IMR-90 (cell line): ENCODE measurements at regions not wholly inside any gene's neighbourhood (a gene's known extent, or its start where the extent isn't known, plus 50 kb on each side); places are given as distances from the start of the nearest gene placed in this dataset.

Source experiments
- ATAC-seq: fragments of 200-7000 bp; cut with Tn5 transposase; 2 replicates; pipeline ENCODE4 v1.9.1; 2020; ENCODE audit warnings: low read depth, mild to moderate bottlenecking, moderate library complexity
- BruUV-seq: library from RNA; stranded (reverse); fragments of 400-500 nt; replicated peaks from 2 replicates; lab custom pipeline; 2021; lab: Mats Ljungman, UMichigan
- CTCF ChIA-PET: fragments of 300-600 bp; formaldehyde crosslinking; extraction: SDS; loops from one replicate; lab custom pipeline; 2021; ENCODE audit warnings: antibody characterized with exemption; lab: Yijun Ruan, JAX
- POLR2A ChIA-PET: fragments of 300-600 bp; sonication (Branson Sonifier 250); formaldehyde crosslinking; loops from one replicate; lab custom pipeline; 2022; ENCODE audit warnings: antibody characterized with exemption; ENCODE audit not compliant: unreplicated experiment; lab: Charles Lee
- DNase-seq: peaks from one replicate; pipeline ENCODE4 v3.0.0; 2013
- H2AFZ ChIP-seq: replicated peaks from 2 replicates; pipeline ENCODE3; 2013; ENCODE audit warnings: low read length, mild to moderate bottlenecking; ENCODE audit not compliant: poor library complexity
- H2AK5ac ChIP-seq: 2 replicates; pipeline ENCODE4 v1.6.1; 2013; ENCODE audit warnings: low read depth, low read length, inconsistent platforms
- H2AK9ac ChIP-seq: replicated peaks from 2 replicates; pipeline ENCODE3; 2013; ENCODE audit warnings: mild to moderate bottlenecking, low read depth, low read length, moderate library complexity; ENCODE audit not compliant: poor library complexity
- H2BK120ac ChIP-seq: 2 replicates; pipeline ENCODE4 v1.6.1; 2013; ENCODE audit warnings: low read depth, low read length, inconsistent platforms
- H2BK15ac ChIP-seq: 3 replicates; pipeline ENCODE4 v1.6.1; 2013; ENCODE audit warnings: low read depth, low read length, inconsistent platforms
- H2BK20ac ChIP-seq: 2 replicates; pipeline ENCODE4 v1.6.1; 2013; ENCODE audit warnings: low read depth, mild to moderate bottlenecking, inconsistent platforms, low read length, moderate library complexity
- H2BK5ac ChIP-seq: 2 replicates; pipeline ENCODE4 v1.6.1; 2013; ENCODE audit warnings: mild to moderate bottlenecking, low read depth, low read length, inconsistent platforms; ENCODE audit not compliant: poor library complexity, severe bottlenecking
- H3K14ac ChIP-seq: replicated peaks from 2 replicates; pipeline ENCODE4 v1.6.1; 2013; ENCODE audit warnings: low read depth, low read length, inconsistent platforms
- H3K18ac ChIP-seq: 2 replicates; pipeline ENCODE4 v1.6.1; 2013; ENCODE audit warnings: low read depth, low read length, control low read depth
- H3K23ac ChIP-seq: 2 replicates; pipeline ENCODE4 v1.6.1; 2013; ENCODE audit warnings: low read depth, low read length, inconsistent platforms
- H3K27ac ChIP-seq: 2 replicates; pipeline ENCODE4 v1.5.1; 2013; ENCODE audit warnings: mild to moderate bottlenecking, control low read depth, low read length; ENCODE audit not compliant: insufficient read depth
- H3K27me3 ChIP-seq: 2 replicates; pipeline ENCODE4 v1.6.1; 2013; ENCODE audit warnings: low read length; ENCODE audit not compliant: control insufficient read depth, insufficient read depth
- H3K36me3 ChIP-seq: 2 replicates; pipeline ENCODE4 v1.6.1; 2013; ENCODE audit warnings: low read length, mixed read lengths; ENCODE audit not compliant: control insufficient read depth, insufficient read depth
- H3K4ac ChIP-seq: 2 replicates; pipeline ENCODE4 v1.6.1; 2013; ENCODE audit warnings: low read depth, low read length, inconsistent platforms
- H3K4me1 ChIP-seq: 2 replicates; pipeline ENCODE4 v1.6.1; 2013; ENCODE audit warnings: low read length, mixed read lengths; ENCODE audit not compliant: control insufficient read depth, insufficient read depth
- H3K4me2 ChIP-seq: 2 replicates; pipeline ENCODE4 v1.6.1; 2013; ENCODE audit warnings: low read depth, mild to moderate bottlenecking, control low read depth, low read length, moderate library complexity
- H3K4me3 ChIP-seq: 2 replicates; pipeline ENCODE4 v1.5.1; 2013; ENCODE audit warnings: low read depth, mild to moderate bottlenecking, control low read depth, low read length, moderate library complexity; ENCODE audit not compliant: insufficient read depth
- H3K56ac ChIP-seq: 2 replicates; pipeline ENCODE4 v1.6.1; 2013; ENCODE audit warnings: low read length, inconsistent platforms; ENCODE audit not compliant: insufficient read depth; ENCODE audit errors: extremely low read depth
- H3K79me1 ChIP-seq, 2 experiments: 2 replicates each; pipeline ENCODE4 v1.6.1; 2013; ENCODE audit warnings: low read length in 2 of 2, inconsistent platforms in 1 of 2, low read depth in 1 of 2
- H3K9ac ChIP-seq: 2 replicates; pipeline ENCODE4 v1.6.1; 2013; ENCODE audit warnings: low read depth, low read length, control low read depth
- H3K9me1 ChIP-seq: 2 replicates; pipeline ENCODE4 v1.6.1; 2013; ENCODE audit warnings: low read length, inconsistent platforms; ENCODE audit not compliant: insufficient read depth
- H3K9me3 ChIP-seq: 2 replicates; pipeline ENCODE4 v1.6.1; 2013; ENCODE audit warnings: low read length; ENCODE audit not compliant: control insufficient read depth, insufficient read depth
- H4K20me1 ChIP-seq: 2 replicates; pipeline ENCODE4 v1.6.1; 2013; ENCODE audit warnings: low read length, inconsistent platforms; ENCODE audit not compliant: insufficient read depth
- H4K5ac ChIP-seq: 2 replicates; pipeline ENCODE4 v1.6.1; 2013; ENCODE audit warnings: mild to moderate bottlenecking, low read depth, low read length, control low read depth
- H4K8ac ChIP-seq, 2 experiments: 2 replicates each; pipeline ENCODE4 v1.6.1; 2013; ENCODE audit warnings: low read depth in 2 of 2, low read length in 2 of 2, control low read depth in 1 of 2, inconsistent platforms in 1 of 2
- H4K91ac ChIP-seq: 2 replicates; pipeline ENCODE4 v1.6.1; 2013; ENCODE audit warnings: low read depth, low read length, inconsistent platforms; ENCODE audit not compliant: insufficient read depth
- CHD1 ChIP-seq: IDR thresholded peaks from 2 replicates; pipeline ENCODE4 v1.6.1; 2012; ENCODE audit warnings: low read depth, low read length, improper control_type of control experiment
- CTCF ChIP-seq: conservative IDR thresholded peaks from 2 replicates; pipeline ENCODE4 v1.5.1; 2012; ENCODE audit warnings: mild to moderate bottlenecking, low read depth, low read length, improper control_type of control experiment
- FOS ChIP-seq: fragments of 150-350 bp; IDR thresholded peaks from 2 replicates; pipeline ENCODE4 v1.6.1; 2016; ENCODE audit warnings: low read depth, low read length
- MAFK ChIP-seq: IDR thresholded peaks from 2 replicates; pipeline ENCODE4 v1.6.1; 2012; ENCODE audit warnings: low read depth, low read length, improper control_type of control experiment
- MAZ ChIP-seq: IDR thresholded peaks from 2 replicates; pipeline ENCODE4 v1.6.1; 2012; ENCODE audit warnings: low read depth, mild to moderate bottlenecking, low read length, improper control_type of control experiment, moderate library complexity, borderline replicate concordance
- POLR2A ChIP-seq: IDR thresholded peaks from 2 replicates; pipeline ENCODE4 v1.6.1; 2012; ENCODE audit warnings: mild to moderate bottlenecking, low read depth, low read length
- RAD21 ChIP-seq: IDR thresholded peaks from 2 replicates; pipeline ENCODE4 v1.6.1; 2012; ENCODE audit warnings: low read length, improper control_type of control experiment
- RCOR1 ChIP-seq: IDR thresholded peaks from 2 replicates; pipeline ENCODE4 v1.6.1; 2012; ENCODE audit warnings: mild to moderate bottlenecking, low read length, improper control_type of control experiment; ENCODE audit not compliant: insufficient replicate concordance
- SMC3 ChIP-seq: fragments of 150-350 bp; IDR thresholded peaks from 2 replicates; pipeline ENCODE4 v1.6.1; 2016; ENCODE audit warnings: low read depth, mild to moderate bottlenecking, antibody characterized with exemption, low read length, moderate library complexity
- WGBS, 2 experiments: methylation state at CpG; one replicate each; pipeline versions ENCODE4 v1.1.5 to v1.1.7; 2013; ENCODE audit warnings: missing lambda C conversion rate in 2 of 2; ENCODE audit not compliant: insufficient read length in 1 of 2; ENCODE audit errors: extremely low coverage in 2 of 2; 5-methylcytosine and 5-hydroxymethylcytosine counted together
- dilution Hi-C: fragments of 300-500 bp; cut with HindIII; formaldehyde crosslinking; loops from one replicate; pipeline ENCODE4 v1.14.3; 2018; ENCODE audit warnings: low sequenced_read_pairs; ENCODE audit not compliant: unreplicated experiment
- in situ Hi-C: fragments of 300-500 bp; cut with MboI; formaldehyde crosslinking; loops from 3 replicates; pipeline ENCODE4 v1.14.3; 2019; ENCODE audit warnings: low sequenced_read_pairs, inconsistent platforms, mixed read lengths
- intact Hi-C: fragments of 100-400 bp; cut with micrococcal nuclease; formaldehyde crosslinking; loops from 2 replicates; pipeline ENCODE4 v1.10.0; 2022
- TF ChIP-seq, protein P1 (sequence below): fragments of 150-350 bp; IDR thresholded peaks from 2 replicates; pipeline ENCODE4 v1.6.1; 2017; ENCODE audit warnings: mild to moderate bottlenecking, antibody characterized with exemption, low read length, low read depth

GRCh38 chrX:129077424-129078170 lies 445.7 kb downstream of the SMARCA1 start:
- H3K79me1 ChIP-seq, result no peaks in the 10 kb centered on the region
- no peak overlapping the region for H2BK20ac ChIP-seq
- no peak overlapping the region for H3K56ac ChIP-seq
- no peaks in the 10 kb centered on the region for H3K36me3 ChIP-seq
- WGBS, 2 experiments, result no CpG with 5 or more reads among the region's 3 CpGs
- no peak overlapping the region for H3K9ac ChIP-seq
- H2AK5ac ChIP-seq, result no peak overlapping the region
- no peak overlapping the region for H3K4ac ChIP-seq
- BruUV-seq, result no TSS peak
- no peak overlapping the region for H3K23ac ChIP-seq
- H3K27me3 ChIP-seq, result no peaks in the 10 kb centered on the region
- no peak overlapping the region for H2BK15ac ChIP-seq
- no peaks in the 10 kb centered on the region for H4K20me1 ChIP-seq
- in situ Hi-C loops, result no loop called here
- dilution Hi-C loops, result no loop called here
- intact Hi-C loops, result no loop called here
- H2AFZ ChIP-seq, result no peak overlapping the region
- H2AK9ac ChIP-seq, result no peak overlapping the region
- H2BK5ac ChIP-seq, result no peak overlapping the region
- H3K18ac ChIP-seq, result no peak overlapping the region
- no peak overlapping the region for H4K5ac ChIP-seq
- no peak overlapping the region for H3K27ac ChIP-seq
- POLR2A ChIA-PET, result no interaction called here
- TF ChIP-seq, protein P1, sequence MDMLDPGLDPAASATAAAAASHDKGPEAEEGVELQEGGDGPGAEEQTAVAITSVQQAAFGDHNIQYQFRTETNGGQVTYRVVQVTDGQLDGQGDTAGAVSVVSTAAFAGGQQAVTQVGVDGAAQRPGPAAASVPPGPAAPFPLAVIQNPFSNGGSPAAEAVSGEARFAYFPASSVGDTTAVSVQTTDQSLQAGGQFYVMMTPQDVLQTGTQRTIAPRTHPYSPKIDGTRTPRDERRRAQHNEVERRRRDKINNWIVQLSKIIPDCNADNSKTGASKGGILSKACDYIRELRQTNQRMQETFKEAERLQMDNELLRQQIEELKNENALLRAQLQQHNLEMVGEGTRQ, result no peak
- TF ChIP-seq SMC3, result no peak
- TF ChIP-seq RAD21, result no peak
- TF ChIP-seq MAFK, result no peak
- no peak for TF ChIP-seq POLR2A
- TF ChIP-seq CHD1, result no peak
- no peak for TF ChIP-seq CTCF
- TF ChIP-seq MAZ, result no peak
- no peak for TF ChIP-seq FOS
- TF ChIP-seq RCOR1, result no peak
- H3K9me1 ChIP-seq, result no peaks in the 10 kb centered on the region
- H3K14ac ChIP-seq, result no peak overlapping the region
- DNase-seq (no peak), ATAC-seq (no peak)
- H4K91ac ChIP-seq, result no peak overlapping the region
- H3K4me2 ChIP-seq, result no peak overlapping the region
- no peak overlapping the region for H4K8ac ChIP-seq
- no peak overlapping the region for H2BK120ac ChIP-seq
- CTCF ChIA-PET, result no interaction called here
- H3K9me3 ChIP-seq, result peaks cover 2% of the 10 kb centered on the region; the same call in 1 of the 2 replicates
- no peaks in the 10 kb centered on the region for H3K4me1 ChIP-seq
- no peak overlapping the region for H3K4me3 ChIP-seq
